ENCODE measurements at regions not wholly inside any gene's neighbourhood (a gene's known extent, or its start where the extent isn't known, plus 50 kb on each side); places are given as distances from the start of the nearest gene placed in this dataset.

DNA sequence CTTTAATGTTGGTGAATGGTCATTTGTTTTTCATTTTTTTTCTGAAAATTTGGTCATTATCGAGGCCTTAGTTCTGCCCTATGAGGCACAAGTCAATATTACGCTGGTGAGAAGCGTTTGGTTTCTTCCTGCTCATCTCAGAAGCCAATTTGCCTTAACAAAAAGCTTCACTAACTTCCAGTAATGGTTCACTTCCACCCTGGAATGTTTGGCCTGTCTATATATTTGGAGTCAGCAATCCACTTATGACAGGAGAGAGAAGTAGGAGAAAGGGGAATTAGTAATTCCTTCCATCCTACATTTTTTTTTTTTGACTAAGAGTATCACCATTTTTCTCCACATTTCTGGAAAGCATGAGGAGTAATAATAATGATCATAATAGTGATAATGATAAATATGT is 124.4 kb downstream of the DIPK2A start (continued):
- TF ChIP-seq, protein P1, sequence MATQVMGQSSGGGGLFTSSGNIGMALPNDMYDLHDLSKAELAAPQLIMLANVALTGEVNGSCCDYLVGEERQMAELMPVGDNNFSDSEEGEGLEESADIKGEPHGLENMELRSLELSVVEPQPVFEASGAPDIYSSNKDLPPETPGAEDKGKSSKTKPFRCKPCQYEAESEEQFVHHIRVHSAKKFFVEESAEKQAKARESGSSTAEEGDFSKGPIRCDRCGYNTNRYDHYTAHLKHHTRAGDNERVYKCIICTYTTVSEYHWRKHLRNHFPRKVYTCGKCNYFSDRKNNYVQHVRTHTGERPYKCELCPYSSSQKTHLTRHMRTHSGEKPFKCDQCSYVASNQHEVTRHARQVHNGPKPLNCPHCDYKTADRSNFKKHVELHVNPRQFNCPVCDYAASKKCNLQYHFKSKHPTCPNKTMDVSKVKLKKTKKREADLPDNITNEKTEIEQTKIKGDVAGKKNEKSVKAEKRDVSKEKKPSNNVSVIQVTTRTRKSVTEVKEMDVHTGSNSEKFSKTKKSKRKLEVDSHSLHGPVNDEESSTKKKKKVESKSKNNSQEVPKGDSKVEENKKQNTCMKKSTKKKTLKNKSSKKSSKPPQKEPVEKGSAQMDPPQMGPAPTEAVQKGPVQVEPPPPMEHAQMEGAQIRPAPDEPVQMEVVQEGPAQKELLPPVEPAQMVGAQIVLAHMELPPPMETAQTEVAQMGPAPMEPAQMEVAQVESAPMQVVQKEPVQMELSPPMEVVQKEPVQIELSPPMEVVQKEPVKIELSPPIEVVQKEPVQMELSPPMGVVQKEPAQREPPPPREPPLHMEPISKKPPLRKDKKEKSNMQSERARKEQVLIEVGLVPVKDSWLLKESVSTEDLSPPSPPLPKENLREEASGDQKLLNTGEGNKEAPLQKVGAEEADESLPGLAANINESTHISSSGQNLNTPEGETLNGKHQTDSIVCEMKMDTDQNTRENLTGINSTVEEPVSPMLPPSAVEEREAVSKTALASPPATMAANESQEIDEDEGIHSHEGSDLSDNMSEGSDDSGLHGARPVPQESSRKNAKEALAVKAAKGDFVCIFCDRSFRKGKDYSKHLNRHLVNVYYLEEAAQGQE (IDR thresholded peaks at IDR 0.05) = no peak
- TF ChIP-seq TAF1 (conservative IDR thresholded peaks at IDR 0.05) = no peak
- TF ChIP-seq, protein P2, sequence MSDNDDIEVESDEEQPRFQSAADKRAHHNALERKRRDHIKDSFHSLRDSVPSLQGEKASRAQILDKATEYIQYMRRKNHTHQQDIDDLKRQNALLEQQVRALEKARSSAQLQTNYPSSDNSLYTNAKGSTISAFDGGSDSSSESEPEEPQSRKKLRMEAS (IDR thresholded peaks at IDR 0.05) = no peak

DNA sequence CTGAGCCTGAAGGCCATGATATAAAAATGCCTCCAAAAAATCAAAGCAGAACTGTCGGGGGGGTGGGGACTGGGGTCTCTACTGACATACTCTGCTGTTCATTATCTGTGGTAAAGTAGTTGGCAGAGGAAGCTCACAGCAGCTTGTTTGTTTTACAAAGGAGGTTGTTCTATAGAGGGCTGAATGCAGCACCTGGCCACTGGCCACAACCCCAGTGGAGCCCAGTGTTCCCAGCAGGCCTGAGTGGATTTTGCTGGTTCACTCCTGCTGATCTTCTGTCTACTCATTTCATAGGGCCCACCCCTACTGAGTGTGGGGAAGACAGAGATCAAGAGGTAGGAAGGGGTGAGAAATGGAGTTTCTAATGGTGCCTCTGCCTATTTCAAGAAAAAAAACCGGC is 125.5 kb downstream of the DIPK2A start:
- 92% methylated on average over 2 of the region's 2 CpGs for WGBS
- H3K4me3 ChIP-seq (ENCODE audit: low read depth in 1 of 3, low read length in 3 of 3) = no peak overlapping the region
- DNase-seq (ENCODE audit: low spot score) = no peak

More for the DNA sequence above, 125.5 kb downstream of the DIPK2A start:
- TF ChIP-seq, protein P1 (IDR thresholded peaks at IDR 0.05) = no peak
- TF ChIP-seq EGR1 (IDR thresholded peaks at IDR 0.05; ENCODE audit: low read depth in 2 of 2) (no peak), NR2F2 (IDR thresholded peaks at IDR 0.05) (no peak), HNF4G (IDR thresholded peaks at IDR 0.05) (no peak), HNF4A (conservative IDR thresholded peaks at IDR 0.05) (no peak), YY1 (IDR thresholded peaks at IDR 0.05) (no peak), JUND (IDR thresholded peaks at IDR 0.05) (no peak), FOXA1 (IDR thresholded peaks at IDR 0.05) (no peak)
- TF ChIP-seq, protein P3, sequence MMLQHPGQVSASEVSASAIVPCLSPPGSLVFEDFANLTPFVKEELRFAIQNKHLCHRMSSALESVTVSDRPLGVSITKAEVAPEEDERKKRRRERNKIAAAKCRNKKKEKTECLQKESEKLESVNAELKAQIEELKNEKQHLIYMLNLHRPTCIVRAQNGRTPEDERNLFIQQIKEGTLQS (IDR thresholded peaks at IDR 0.05) = no peak
- TF ChIP-seq, protein P4, sequence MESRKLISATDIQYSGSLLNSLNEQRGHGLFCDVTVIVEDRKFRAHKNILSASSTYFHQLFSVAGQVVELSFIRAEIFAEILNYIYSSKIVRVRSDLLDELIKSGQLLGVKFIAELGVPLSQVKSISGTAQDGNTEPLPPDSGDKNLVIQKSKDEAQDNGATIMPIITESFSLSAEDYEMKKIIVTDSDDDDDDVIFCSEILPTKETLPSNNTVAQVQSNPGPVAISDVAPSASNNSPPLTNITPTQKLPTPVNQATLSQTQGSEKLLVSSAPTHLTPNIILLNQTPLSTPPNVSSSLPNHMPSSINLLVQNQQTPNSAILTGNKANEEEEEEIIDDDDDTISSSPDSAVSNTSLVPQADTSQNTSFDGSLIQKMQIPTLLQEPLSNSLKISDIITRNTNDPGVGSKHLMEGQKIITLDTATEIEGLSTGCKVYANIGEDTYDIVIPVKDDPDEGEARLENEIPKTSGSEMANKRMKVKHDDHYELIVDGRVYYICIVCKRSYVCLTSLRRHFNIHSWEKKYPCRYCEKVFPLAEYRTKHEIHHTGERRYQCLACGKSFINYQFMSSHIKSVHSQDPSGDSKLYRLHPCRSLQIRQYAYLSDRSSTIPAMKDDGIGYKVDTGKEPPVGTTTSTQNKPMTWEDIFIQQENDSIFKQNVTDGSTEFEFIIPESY (IDR thresholded peaks at IDR 0.05) = no peak
- Histone ChIP-seq H3K27me3 (ENCODE audit: control insufficient read depth in 4 of 4, insufficient read depth in 4 of 4, low read length in 3 of 4) (no peaks in the 10 kb centered on the region), H3K9me3 (ENCODE audit: control insufficient read depth in 4 of 4, low read length in 3 of 4) (peaks cover 0 to 13% (median 10%) of the 10 kb centered on the region in 4 donors), H3K4me1 (ENCODE audit: control insufficient read depth in 4 of 4, insufficient read depth in 4 of 4, low read length in 3 of 4) (no peaks in the 10 kb centered on the region), H3K36me3 (ENCODE audit: control insufficient read depth in 4 of 4, insufficient read depth in 3 of 4, low read depth in 1 of 4, low read length in 3 of 4) (no peaks in the 10 kb centered on the region), H3K27ac (ENCODE audit: low read depth in 1 of 2, low read length in 2 of 2) (no peak overlapping the region), H3K9ac (ENCODE audit: low read depth in 1 of 2, low read length in 2 of 2) (no peak overlapping the region)
